Trophoblast cell (in vitro differentiated cells and primary cell): ENCODE measurements at regions not wholly inside any gene's neighbourhood (a gene's known extent, or its start where the extent isn't known, plus 50 kb on each side); places are given as distances from the start of the nearest gene placed in this dataset.

Experiments
- DNase-seq, 2 donors: peaks; one replicate each; pipeline ENCODE4 v3.0.0-alpha.2; 2016
- H2AFZ ChIP-seq: 2 replicates; pipeline ENCODE4 v1.6.1; 2013; ENCODE audit warnings: low read length, moderate library complexity, mild to moderate bottlenecking; ENCODE audit not compliant: insufficient read depth, poor library complexity
- H2AK5ac ChIP-seq: 2 replicates; pipeline ENCODE4 v1.6.1; 2013; ENCODE audit warnings: mild to moderate bottlenecking, low read length
- H2BK120ac ChIP-seq: 2 replicates; pipeline ENCODE4 v1.6.1; 2013; ENCODE audit warnings: low read length, mild to moderate bottlenecking, moderate library complexity; ENCODE audit not compliant: insufficient read depth, poor library complexity
- H2BK12ac ChIP-seq: 2 replicates; pipeline ENCODE4 v1.6.1; 2013; ENCODE audit warnings: mild to moderate bottlenecking, low read length, moderate library complexity
- H2BK5ac ChIP-seq: 2 replicates; pipeline ENCODE4 v1.6.1; 2013; ENCODE audit warnings: low read length, low read depth, moderate library complexity, mild to moderate bottlenecking; ENCODE audit not compliant: poor library complexity
- H3K14ac ChIP-seq: 2 replicates; pipeline ENCODE4 v1.6.1; 2013; ENCODE audit warnings: mild to moderate bottlenecking, low read length
- H3K18ac ChIP-seq: 2 replicates; pipeline ENCODE4 v1.6.1; 2013; ENCODE audit warnings: mild to moderate bottlenecking, low read length
- H3K23ac ChIP-seq: 2 replicates; pipeline ENCODE4 v1.6.1; 2013; ENCODE audit warnings: low read length
- H3K27ac ChIP-seq: 2 replicates; pipeline ENCODE4 v1.5.1; 2013; ENCODE audit warnings: low read depth, mild to moderate bottlenecking, inconsistent platforms, low read length, moderate library complexity
- H3K27me3 ChIP-seq: 2 replicates; pipeline ENCODE4 v1.6.1; 2013; ENCODE audit warnings: inconsistent platforms, mild to moderate bottlenecking, low read length, moderate library complexity; ENCODE audit not compliant: insufficient read depth
- H3K36me3 ChIP-seq, 2 experiments: 1 replicate in 1 of 2; 2 replicates in 1 of 2; pipeline ENCODE4 v1.6.1; 2013; ENCODE audit warnings: low read length in 2 of 2, mild to moderate bottlenecking in 2 of 2, moderate library complexity in 1 of 2; ENCODE audit not compliant: insufficient read depth in 2 of 2, control insufficient read depth in 1 of 2
- H3K4ac ChIP-seq: 2 replicates; pipeline ENCODE4 v1.6.1; 2013; ENCODE audit warnings: low read depth, mild to moderate bottlenecking, low read length, moderate library complexity
- H3K4me1 ChIP-seq, 2 experiments: 1 replicate in 1 of 2; 2 replicates in 1 of 2; pipeline ENCODE4 v1.6.1; 2013; ENCODE audit warnings: low read length in 2 of 2, mild to moderate bottlenecking in 2 of 2, moderate library complexity in 1 of 2; ENCODE audit not compliant: insufficient read depth in 2 of 2, control insufficient read depth in 1 of 2
- H3K4me2 ChIP-seq: 2 replicates; pipeline ENCODE4 v1.6.1; 2013; ENCODE audit warnings: inconsistent platforms, mild to moderate bottlenecking, low read length, moderate library complexity
- H3K4me3 ChIP-seq: 2 replicates; pipeline ENCODE4 v1.5.1; 2013; ENCODE audit warnings: mild to moderate bottlenecking, low read depth, low read length, inconsistent platforms
- H3K79me1 ChIP-seq: one replicate; pipeline ENCODE4 v1.6.1; 2013; ENCODE audit warnings: low read length
- H3K79me2 ChIP-seq: 2 replicates; pipeline ENCODE4 v1.6.1; 2013; ENCODE audit warnings: low read length, mild to moderate bottlenecking; ENCODE audit not compliant: control insufficient read depth, insufficient read depth, poor library complexity
- H3K9ac ChIP-seq: 2 replicates; pipeline ENCODE4 v1.6.1; 2013; ENCODE audit warnings: mild to moderate bottlenecking, low read length
- H3K9me3 ChIP-seq: 2 replicates; pipeline ENCODE4 v1.6.1; 2013; ENCODE audit warnings: low read depth, mild to moderate bottlenecking, control low read depth, inconsistent platforms, low read length; ENCODE audit not compliant: insufficient read depth
- H4K12ac ChIP-seq: 2 replicates; pipeline ENCODE4 v1.6.1; 2013; ENCODE audit warnings: low read depth, mild to moderate bottlenecking, low read length, moderate library complexity
- H4K8ac ChIP-seq: 2 replicates; pipeline ENCODE4 v1.6.1; 2013; ENCODE audit warnings: low read depth, mild to moderate bottlenecking, low read length, moderate library complexity
- H4K91ac ChIP-seq: one replicate; pipeline ENCODE4 v1.6.1; 2013; ENCODE audit warnings: low read depth, mild to moderate bottlenecking, low read length, moderate library complexity
- WGBS: extraction: QIAGEN DNeasy Blood & Tissue Kit; methylation state at CpG from one replicate; pipeline ENCODE4 v1.1.7; 2013; ENCODE audit warnings: missing lambda C conversion rate; ENCODE audit not compliant: insufficient read length, insufficient coverage; ENCODE audit errors: extremely low coverage; 5-methylcytosine and 5-hydroxymethylcytosine counted together

DNA sequence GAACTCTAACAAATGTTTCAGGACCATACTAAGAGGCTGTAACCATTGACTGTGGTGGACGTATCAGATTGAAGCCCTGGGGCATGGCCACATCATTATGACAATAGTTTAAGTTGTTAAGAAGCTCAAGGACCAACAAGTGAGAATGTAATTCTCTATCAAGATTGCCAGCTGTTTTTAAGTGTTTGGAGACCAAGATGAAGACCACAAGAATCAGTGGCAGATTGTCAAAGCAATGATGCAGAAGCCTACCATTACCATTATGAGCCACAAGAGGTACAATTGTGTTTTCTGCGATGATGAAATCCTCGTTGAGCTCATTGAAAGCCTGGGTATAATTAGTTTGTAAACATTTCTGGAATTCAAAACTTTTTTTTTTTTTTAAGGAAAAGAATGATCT, 261.1 kb upstream of the ZEB2 start:
- no peak overlapping the region for H3K9ac ChIP-seq
- no peak overlapping the region for H2AK5ac ChIP-seq
- H2AFZ ChIP-seq: no peak overlapping the region
- H3K79me2 ChIP-seq: no peaks in the 10 kb centered on the region
- no peaks in the 10 kb centered on the region for H3K36me3 ChIP-seq
- H3K14ac ChIP-seq: no peak overlapping the region
- H3K27ac ChIP-seq: no peak overlapping the region
- no peak overlapping the region for H3K18ac ChIP-seq
- no peak overlapping the region for H3K4me3 ChIP-seq
- no peak overlapping the region for H2BK12ac ChIP-seq
- H3K4me2 ChIP-seq: no peak overlapping the region
- H2BK120ac ChIP-seq: no peak overlapping the region
- H3K23ac ChIP-seq: no peak overlapping the region
- H3K9me3 ChIP-seq: peaks cover 5% of the 10 kb centered on the region
- H3K27me3 ChIP-seq: no peaks in the 10 kb centered on the region
- no peak overlapping the region for H2BK5ac ChIP-seq
- no peaks in the 10 kb centered on the region for H3K79me1 ChIP-seq
- no peaks in the 10 kb centered on the region for H3K4me1 ChIP-seq
- H4K8ac ChIP-seq: no peak overlapping the region
- DNase-seq: no peak
- H4K91ac ChIP-seq: no peak overlapping the region
- no peak overlapping the region for H4K12ac ChIP-seq
- no CpG with 5 or more reads among the region's 3 CpGs for WGBS
- H3K4ac ChIP-seq: no peak overlapping the region

- no peaks in the 10 kb centered on the region for H3K79me2 ChIP-seq
- H3K79me1 ChIP-seq: no peaks in the 10 kb centered on the region
- no peak overlapping the region for H3K23ac ChIP-seq
- H3K9me3 ChIP-seq: no peaks in the 10 kb centered on the region
- no peak overlapping the region for H3K18ac ChIP-seq
- no peak overlapping the region for H2AFZ ChIP-seq
- no peak overlapping the region for H3K4ac ChIP-seq
- H3K27me3 ChIP-seq: no peaks in the 10 kb centered on the region
- no peak overlapping the region for H4K8ac ChIP-seq
- no peak overlapping the region for H3K4me3 ChIP-seq
- H3K36me3 ChIP-seq: no peaks in the 10 kb centered on the region
- DNase-seq: no peak
- H3K4me2 ChIP-seq: no peak overlapping the region
- H3K14ac ChIP-seq: no peak overlapping the region
- H2BK5ac ChIP-seq: no peak overlapping the region
- no peaks in the 10 kb centered on the region for H3K4me1 ChIP-seq
- no peak overlapping the region for H3K9ac ChIP-seq
- no peak overlapping the region for H4K12ac ChIP-seq
- no peak overlapping the region for H2BK12ac ChIP-seq
- no peak overlapping the region for H2BK120ac ChIP-seq
- no peak overlapping the region for H2AK5ac ChIP-seq
- H4K91ac ChIP-seq: no peak overlapping the region
- no peak overlapping the region for H3K27ac ChIP-seq
Measured at GRCh38 chr2:144776766-144777165, 256.8 kb upstream of the ZEB2 start.

- Histone ChIP-seq H2BK5ac (no peak overlapping the region), H4K91ac (no peak overlapping the region), H2AK5ac (no peak overlapping the region), H3K14ac (no peak overlapping the region), H3K9ac (no peak overlapping the region), H2BK12ac (no peak overlapping the region), H3K4me3 (no peak overlapping the region), H3K4ac (no peak overlapping the region), H3K79me1 (no peaks in the 10 kb centered on the region), H3K36me3 (no peaks in the 10 kb centered on the region), H3K18ac (no peak overlapping the region), H4K12ac (no peak overlapping the region), H3K23ac (no peak overlapping the region), H4K8ac (no peak overlapping the region), H3K27ac (no peak overlapping the region), H3K4me1 (no peaks in the 10 kb centered on the region), H3K9me3 (no peaks in the 10 kb centered on the region), H2AFZ (no peak overlapping the region), H3K4me2 (no peak overlapping the region), H3K79me2 (no peaks in the 10 kb centered on the region), H3K27me3 (no peaks in the 10 kb centered on the region), H2BK120ac (no peak overlapping the region)
- no peak for DNase-seq
Measured at GRCh38 chr2:144774809-144775208, 254.9 kb upstream of the ZEB2 start.

DNA sequence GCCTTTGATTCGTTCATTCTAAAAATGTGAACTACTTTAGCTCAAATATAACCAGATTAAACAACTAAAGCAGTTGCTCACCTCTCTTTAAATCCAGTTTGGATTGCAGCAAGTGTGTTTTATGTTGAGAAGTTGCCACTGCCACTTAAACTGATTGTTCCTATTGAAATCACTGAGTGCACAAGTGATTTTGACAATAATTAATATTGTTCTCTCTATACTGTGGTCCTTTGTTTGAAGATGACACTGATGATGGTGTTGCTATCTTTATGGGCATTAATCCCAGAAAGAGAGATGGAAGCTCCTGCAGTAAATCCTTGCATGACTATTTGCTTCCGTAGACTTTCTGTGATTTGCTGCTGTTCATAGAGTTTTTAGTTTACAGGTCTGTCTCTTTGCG, 251.4 kb upstream of the ZEB2 start:
- H2AK5ac ChIP-seq: no peak overlapping the region
- no peaks in the 10 kb centered on the region for H3K79me1 ChIP-seq
- no peak overlapping the region for H2BK5ac ChIP-seq
- H2BK120ac ChIP-seq: no peak overlapping the region
- H2AFZ ChIP-seq: no peak overlapping the region
- no peak overlapping the region for H4K12ac ChIP-seq
- no peak overlapping the region for H3K14ac ChIP-seq
- WGBS: no CpG with 5 or more reads among the region's 3 CpGs
- no peak overlapping the region for H3K4me3 ChIP-seq
- no peaks in the 10 kb centered on the region for H3K4me1 ChIP-seq
- H3K9ac ChIP-seq: no peak overlapping the region
- no peak overlapping the region for H4K8ac ChIP-seq
- H3K18ac ChIP-seq: no peak overlapping the region
- H3K27me3 ChIP-seq: no peaks in the 10 kb centered on the region
- no peak overlapping the region for H3K4me2 ChIP-seq
- no peaks in the 10 kb centered on the region for H3K79me2 ChIP-seq
- H4K91ac ChIP-seq: no peak overlapping the region
- H3K27ac ChIP-seq: no peak overlapping the region
- H3K4ac ChIP-seq: no peak overlapping the region
- H3K23ac ChIP-seq: no peak overlapping the region
- no peaks in the 10 kb centered on the region for H3K36me3 ChIP-seq
- H2BK12ac ChIP-seq: no peak overlapping the region
- DNase-seq: no peak
- no peaks in the 10 kb centered on the region for H3K9me3 ChIP-seq
